ENCODE measurements at regions not wholly inside any gene's neighbourhood (a gene's known extent, or its start where the extent isn't known, plus 50 kb on each side); places are given as distances from the start of the nearest gene placed in this dataset.

GRCh38 chr4:122252584-122252983 is 100.5 kb downstream of the BLTP1 start:
- no peak for TF ChIP-seq CTCF (IDR thresholded peaks at IDR 0.05)
- TF ChIP-seq EP300 (IDR thresholded peaks at IDR 0.05) = no peak
